NB4 (cell line): ENCODE measurements at regions not wholly inside any gene's neighbourhood (a gene's known extent, or its start where the extent isn't known, plus 50 kb on each side); places are given as distances from the start of the nearest gene placed in this dataset.
A peak's percentile ranks its signal among the peaks of the same experiment; 100 is the strongest.

Experiments
- DNase-seq: peaks from one replicate; pipeline ENCODE4 v3.0.0; 2010; ENCODE audit warnings: low read depth
- H3K4me3 ChIP-seq: one replicate; pipeline ENCODE4 v1.5.1; 2011; ENCODE audit warnings: mild to moderate bottlenecking, low read depth, low read length, moderate library complexity
- CTCF ChIP-seq: IDR thresholded peaks from one replicate; pipeline ENCODE4 v1.5.1; 2012; ENCODE audit warnings: low read depth, low read length
- MAX ChIP-seq: IDR thresholded peaks from 2 replicates; pipeline ENCODE4 v1.6.1; 2011; ENCODE audit warnings: low read depth, low read length
- MYC ChIP-seq: IDR thresholded peaks from 2 replicates; pipeline ENCODE4 v1.6.1; 2011; ENCODE audit warnings: low read depth, low read length
- POLR2A ChIP-seq: IDR thresholded peaks from 2 replicates; pipeline ENCODE4 v1.6.1; 2011; ENCODE audit warnings: mild to moderate bottlenecking; ENCODE audit not compliant: insufficient read length; ENCODE audit errors: extremely low read depth

GRCh38 chr14:101070540-101071492 is 167.3 kb upstream of the RTL1 start:
- DNase-seq = no peak
- no peak overlapping the region for H3K4me3 ChIP-seq
- TF ChIP-seq POLR2A (no peak), MYC (no peak), MAX (no peak), CTCF (no peak)

- TF ChIP-seq MYC (no peak), CTCF (no peak), POLR2A (no peak), MAX (no peak)
- DNase-seq = no peak
- H3K4me3 ChIP-seq = no peak overlapping the region
Observed at GRCh38 chr14:101071493-101071906, 168.0 kb upstream of the RTL1 start.

- TF ChIP-seq MAX (no peak), CTCF (no peak), POLR2A (no peak), MYC (no peak)
- no peak overlapping the region for H3K4me3 ChIP-seq
- no peak for DNase-seq
Observed at GRCh38 chr14:101072070-101072469, 168.5 kb upstream of the RTL1 start.

GRCh38 chr14:101072531-101072930 is 169.0 kb upstream of the RTL1 start:
- DNase-seq = peak; percentile 57

More at GRCh38 chr14:101072531-101072930, 169.0 kb upstream of the RTL1 start:
- TF ChIP-seq MAX = no peak
- TF ChIP-seq POLR2A = no peak
- TF ChIP-seq MYC = no peak
- no peak for TF ChIP-seq CTCF
- no peak overlapping the region for H3K4me3 ChIP-seq
